ENCODE measurements at regions not wholly inside any gene's neighbourhood (a gene's known extent, or its start where the extent isn't known, plus 50 kb on each side); places are given as distances from the start of the nearest gene placed in this dataset.

- H3K27ac ChIP-seq (ENCODE audit: control insufficient read depth, insufficient read depth, low read length), result no peak overlapping the region
- H3K4me2 ChIP-seq (ENCODE audit: control insufficient read depth, extremely low read depth, insufficient read depth, low read depth, low read length), result no peak overlapping the region
- H3K9ac ChIP-seq (ENCODE audit: control insufficient read depth, extremely low read depth, insufficient read depth, low read length), result no peak overlapping the region
- no peak for DNase-seq (ENCODE audit: low read depth, low spot score)
- no peaks in the 10 kb centered on the region for H4K20me1 ChIP-seq (ENCODE audit: control insufficient read depth, extremely low read depth, insufficient read depth, low read length)
- TF ChIP-seq CTCF (optimal IDR thresholded peaks at IDR 0.05 in 1 of 3, IDR thresholded peaks at IDR 0.05 in 1 of 3, conservative IDR thresholded peaks at IDR 0.05 in 1 of 3; ENCODE audit: extremely low read depth in 1 of 3, insufficient read depth in 2 of 3, low read length in 3 of 3), result no peak
- no peak for TF ChIP-seq EZH2 (IDR thresholded peaks at IDR 0.05; ENCODE audit: low read length)
- no peak for FAIRE-seq
- no peak overlapping the region for H2AFZ ChIP-seq (ENCODE audit: control insufficient read depth, low read length)
- H3K27me3 ChIP-seq (ENCODE audit: control insufficient read depth, extremely low read depth, insufficient read depth, low read length), result no peaks in the 10 kb centered on the region
- H3K79me2 ChIP-seq (ENCODE audit: control insufficient read depth, insufficient read depth, low read length), result no peaks in the 10 kb centered on the region
- no peaks in the 10 kb centered on the region for H3K36me3 ChIP-seq (ENCODE audit: control insufficient read depth in 2 of 2, extremely low read depth in 1 of 2, insufficient read depth in 2 of 2, low read length in 2 of 2)
- dilution Hi-C loops (cut with MboI; ENCODE audit: extremely low pct_ligation_motif_present, low sequenced_read_pairs), result no loop called here
- no peaks in the 10 kb centered on the region for H3K9me1 ChIP-seq (ENCODE audit: control insufficient read depth, extremely low read depth, insufficient read depth, low read length)
- peaks cover 13% of the 10 kb centered on the region for H3K4me1 ChIP-seq (ENCODE audit: control insufficient read depth, extremely low read depth, insufficient read depth, low read length)
- H3K9me3 ChIP-seq (ENCODE audit: control insufficient read depth, low read depth, low read length), result peaks cover 2% of the 10 kb centered on the region
- H3K4me3 ChIP-seq (ENCODE audit: control insufficient read depth in 2 of 3, extremely low read depth in 1 of 3, insufficient read depth in 2 of 3, low read depth in 1 of 3, low read length in 3 of 3), result no peak overlapping the region
Measured at GRCh38 chr9:108688676-108689075, 167.1 kb downstream of the ACTL7B start.

- no peaks in the 10 kb centered on the region for H3K27me3 ChIP-seq (ENCODE audit: control insufficient read depth, extremely low read depth, insufficient read depth, low read length)
Measured at GRCh38 chr9:108688051-108688450, 167.7 kb downstream of the ACTL7B start.

More at GRCh38 chr9:108688051-108688450, 167.7 kb downstream of the ACTL7B start:
- H3K9me1 ChIP-seq (ENCODE audit: control insufficient read depth, extremely low read depth, insufficient read depth, low read length), result no peaks in the 10 kb centered on the region
- peaks cover 2% of the 10 kb centered on the region for H3K9me3 ChIP-seq (ENCODE audit: control insufficient read depth, low read depth, low read length)
- no peaks in the 10 kb centered on the region for H3K36me3 ChIP-seq (ENCODE audit: control insufficient read depth in 2 of 2, extremely low read depth in 1 of 2, insufficient read depth in 2 of 2, low read length in 2 of 2)
- TF ChIP-seq EZH2 (IDR thresholded peaks at IDR 0.05; ENCODE audit: low read length) (no peak), CTCF (optimal IDR thresholded peaks at IDR 0.05 in 1 of 3, IDR thresholded peaks at IDR 0.05 in 1 of 3, conservative IDR thresholded peaks at IDR 0.05 in 1 of 3; ENCODE audit: extremely low read depth in 1 of 3, insufficient read depth in 2 of 3, low read length in 3 of 3) (no peak)
- dilution Hi-C loops (cut with MboI; ENCODE audit: extremely low pct_ligation_motif_present, low sequenced_read_pairs), result no loop called here
- H3K4me1 ChIP-seq (ENCODE audit: control insufficient read depth, extremely low read depth, insufficient read depth, low read length), result peaks cover 10% of the 10 kb centered on the region
- no peaks in the 10 kb centered on the region for H3K79me2 ChIP-seq (ENCODE audit: control insufficient read depth, insufficient read depth, low read length)
- no peak overlapping the region for H3K9ac ChIP-seq (ENCODE audit: control insufficient read depth, extremely low read depth, insufficient read depth, low read length)
- H3K4me3 ChIP-seq (ENCODE audit: control insufficient read depth in 2 of 3, extremely low read depth in 1 of 3, insufficient read depth in 2 of 3, low read depth in 1 of 3, low read length in 3 of 3), result no peak overlapping the region
- H4K20me1 ChIP-seq (ENCODE audit: control insufficient read depth, extremely low read depth, insufficient read depth, low read length), result no peaks in the 10 kb centered on the region
- no peak overlapping the region for H3K4me2 ChIP-seq (ENCODE audit: control insufficient read depth, extremely low read depth, insufficient read depth, low read depth, low read length)
- FAIRE-seq, result no peak
- H3K27ac ChIP-seq (ENCODE audit: control insufficient read depth, insufficient read depth, low read length), result no peak overlapping the region
- DNase-seq (ENCODE audit: low read depth, low spot score), result no peak
- no peak overlapping the region for H2AFZ ChIP-seq (ENCODE audit: control insufficient read depth, low read length)

Data from keratinocyte (primary cell).